Fibroblast of upper back skin (primary cell): ENCODE measurements at regions not wholly inside any gene's neighbourhood (a gene's known extent, or its start where the extent isn't known, plus 50 kb on each side); places are given as distances from the start of the nearest gene placed in this dataset.

Source experiments
- DNase-seq: peaks from one replicate; pipeline ENCODE4 v3.0.0-alpha.2; 2013

GRCh38 chr3:193997228-193998122, 138.5 kb upstream of the HES1 start:
- no peak for DNase-seq

GRCh38 chr3:193998123-193998448, 137.9 kb upstream of the HES1 start:
- DNase-seq, result peak; percentile 32

GRCh38 chr3:193998628-193999195, 137.2 kb upstream of the HES1 start:
- DNase-seq, result no peak

GRCh38 chr3:194000100-194000499, 135.8 kb upstream of the HES1 start:
- no peak for DNase-seq

- no peak for DNase-seq
These were observed 135.2 kb upstream of the HES1 start for GRCh38 chr3:194000712-194001111.

GRCh38 chr3:194001728-194002459, 134.1 kb upstream of the HES1 start:
- DNase-seq, result no peak

GRCh38 chr3:194003114-194004057, 132.6 kb upstream of the HES1 start:
- peak; percentile 96 for DNase-seq

- peak; percentile 28 for DNase-seq
These were observed 129.9 kb upstream of the HES1 start for GRCh38 chr3:194005930-194006501.

- DNase-seq, result no peak
These were observed 128.2 kb upstream of the HES1 start for GRCh38 chr3:194007592-194008337.

GRCh38 chr3:194009019-194009418, 126.9 kb upstream of the HES1 start:
- DNase-seq, result no peak

GRCh38 chr3:194009892-194010533, 125.9 kb upstream of the HES1 start:
- no peak for DNase-seq

GRCh38 chr3:194011807-194012206, 124.1 kb upstream of the HES1 start:
- DNase-seq, result no peak

- DNase-seq, result no peak
These were observed 122.0 kb upstream of the HES1 start for GRCh38 chr3:194013928-194014327.

GRCh38 chr3:194014756-194015155, 121.2 kb upstream of the HES1 start:
- no peak for DNase-seq

GRCh38 chr3:194019398-194020165, 116.4 kb upstream of the HES1 start:
- DNase-seq, result no peak

- DNase-seq, result no peak
These were observed 113.9 kb upstream of the HES1 start for GRCh38 chr3:194022052-194022451.

- no peak for DNase-seq
These were observed 113.1 kb upstream of the HES1 start for GRCh38 chr3:194022816-194023215.

- no peak for DNase-seq
These were observed 112.3 kb upstream of the HES1 start for GRCh38 chr3:194023501-194024280.

- DNase-seq, result no peak
These were observed 110.8 kb upstream of the HES1 start for GRCh38 chr3:194025119-194025518.
